ENCODE measurements at regions not wholly inside any gene's neighbourhood (a gene's known extent, or its start where the extent isn't known, plus 50 kb on each side); places are given as distances from the start of the nearest gene placed in this dataset.

- DNase-seq (ENCODE audit: low spot score): no peak
Observed at GRCh38 chr6:94535798-94536197, 1041.5 kb upstream of the MANEA start.

GRCh38 chr6:94511502-94512088, 1065.7 kb upstream of the MANEA start:
- DNase-seq (ENCODE audit: low spot score): no peak

- no peak for DNase-seq (ENCODE audit: low spot score)
Observed at GRCh38 chr6:94510877-94511276, 1066.5 kb upstream of the MANEA start.

- DNase-seq (ENCODE audit: low spot score): no peak
Observed at GRCh38 chr6:94501516-94501915, 1075.8 kb upstream of the MANEA start.

- DNase-seq (ENCODE audit: low spot score): no peak
Observed at GRCh38 chr6:94498099-94498498, 1078.7 kb upstream of the EPHA7 start.

- DNase-seq (ENCODE audit: low spot score): no peak
Observed at GRCh38 chr6:94494500-94494899, 1075.1 kb upstream of the EPHA7 start.

- no peak for DNase-seq (ENCODE audit: low spot score)
Observed at GRCh38 chr6:94487371-94487770, 1068.0 kb upstream of the EPHA7 start.

GRCh38 chr6:94478133-94479005, 1059.0 kb upstream of the EPHA7 start:
- peak; percentile 38 for DNase-seq (ENCODE audit: low spot score)

- no peak for DNase-seq (ENCODE audit: low spot score)
Observed at GRCh38 chr6:94468830-94469229, 1049.5 kb upstream of the EPHA7 start.

GRCh38 chr6:94464018-94464510, 1044.7 kb upstream of the EPHA7 start:
- DNase-seq (ENCODE audit: low spot score): no peak

- DNase-seq (ENCODE audit: low spot score): no peak
Observed at GRCh38 chr6:94463306-94463705, 1043.9 kb upstream of the EPHA7 start.

GRCh38 chr6:94462231-94462630, 1042.9 kb upstream of the EPHA7 start:
- no peak for DNase-seq (ENCODE audit: low spot score)

- DNase-seq (ENCODE audit: low spot score): no peak
Observed at GRCh38 chr6:94456266-94456665, 1036.9 kb upstream of the EPHA7 start.

GRCh38 chr6:94454231-94454630, 1034.9 kb upstream of the EPHA7 start:
- DNase-seq (ENCODE audit: low spot score): no peak

GRCh38 chr6:94446120-94446519, 1026.8 kb upstream of the EPHA7 start:
- no peak for DNase-seq (ENCODE audit: low spot score)

- no peak for DNase-seq (ENCODE audit: low spot score)
Observed at GRCh38 chr6:94443701-94444100, 1024.3 kb upstream of the EPHA7 start.

GRCh38 chr6:94424692-94425091, 1005.3 kb upstream of the EPHA7 start:
- DNase-seq (ENCODE audit: low spot score): no peak

GRCh38 chr6:94417363-94417762, 998.0 kb upstream of the EPHA7 start:
- no peak for DNase-seq (ENCODE audit: low spot score)

- DNase-seq (ENCODE audit: low spot score): no peak
Observed at GRCh38 chr6:94414041-94414440, 994.7 kb upstream of the EPHA7 start.

GRCh38 chr6:94401311-94401710, 982.0 kb upstream of the EPHA7 start:
- no peak for DNase-seq (ENCODE audit: low spot score)

GRCh38 chr6:94394822-94395221, 975.5 kb upstream of the EPHA7 start:
- no peak for DNase-seq (ENCODE audit: low spot score)

GRCh38 chr6:94389218-94389617, 969.9 kb upstream of the EPHA7 start:
- DNase-seq (ENCODE audit: low spot score): no peak

- DNase-seq (ENCODE audit: low spot score): no peak
Observed at GRCh38 chr6:94377835-94378234, 958.5 kb upstream of the EPHA7 start.

GRCh38 chr6:94376876-94377275, 957.5 kb upstream of the EPHA7 start:
- no peak for DNase-seq (ENCODE audit: low spot score)

Measured in cerebellar cortex (tissue), 1 donor.